Transverse colon (tissue), 4 donors: ENCODE measurements at regions not wholly inside any gene's neighbourhood (a gene's known extent, or its start where the extent isn't known, plus 50 kb on each side); places are given as distances from the start of the nearest gene placed in this dataset.

Source experiments
- CTCF ChIP-seq, 5 experiments: fragments of 200-600 bp in 3 of 5; fragments of 450-650 bp in 2 of 5; sonication (generic) in 3 of 5; IDR thresholded peaks; 1 replicate in 2 of 5; 2 replicates in 3 of 5; pipeline ENCODE4 v1.5.1; 2016 to 2017; ENCODE audit warnings: antibody characterized with exemption in 5 of 5, inconsistent platforms in 3 of 5, mild to moderate bottlenecking in 2 of 5, moderate library complexity in 1 of 5
- EP300 ChIP-seq: sonication (generic); formaldehyde crosslinking; IDR thresholded peaks from one replicate; pipeline ENCODE4 v1.6.1; 2017; ENCODE audit warnings: antibody characterized with exemption, low read depth
- POLR2A ChIP-seq: fragments of 450-650 bp; IDR thresholded peaks from one replicate; pipeline ENCODE4 v1.6.1; 2016; ENCODE audit warnings: antibody characterized with exemption, mild to moderate bottlenecking, moderate library complexity
- POLR2AphosphoS5 ChIP-seq, 3 donors: sonication (generic); formaldehyde crosslinking; IDR thresholded peaks; one replicate each; pipeline ENCODE4 v1.6.1; 2016; ENCODE audit warnings: antibody characterized with exemption in 3 of 3

- TF ChIP-seq CTCF (IDR thresholded peaks at IDR 0.05), result no peak
- no peak for TF ChIP-seq POLR2AphosphoS5 (IDR thresholded peaks at IDR 0.05)
- no peak for TF ChIP-seq EP300
- no peak for TF ChIP-seq POLR2A
Measured at GRCh38 chr6:169911264-169912263, 160.1 kb downstream of the ERMARD start.
